Right ventricle myocardium superior (tissue), 1 donor: ENCODE measurements at regions not wholly inside any gene's neighbourhood (a gene's known extent, or its start where the extent isn't known, plus 50 kb on each side); places are given as distances from the start of the nearest gene placed in this dataset.
"Not testable (repeated sequence)": the region's sequence is repeated elsewhere in the genome, so short reads cannot be mapped to it uniquely, and the experiment has no call there.

ENCODE experiments used
- ATAC-seq: fragments of 200-7000 bp; cut with Tn5 transposase; one replicate; pipeline ENCODE4 v1.9.1; 2020; ENCODE audit warnings: mild to moderate bottlenecking; ENCODE audit not compliant: poor library complexity
- DNase-seq: peaks from one replicate; pipeline ENCODE4 v3.0.0-alpha.2; 2020
- intact Hi-C: fragments of 100-400 bp; cut with DNase I; formaldehyde crosslinking; loops from one replicate; pipeline ENCODE4 v1.11.2; 2022
- donor health status: DM: no; HTN: yes; CAD: no; lungs with severe emphysema.

- peak; percentile 87 for ATAC-seq
- DNase-seq, result no peak
- intact Hi-C loops, result no loop called here
These were observed 58.6 kb upstream of the SLC38A4 start for GRCh38 chr12:46884362-46884761.

DNA sequence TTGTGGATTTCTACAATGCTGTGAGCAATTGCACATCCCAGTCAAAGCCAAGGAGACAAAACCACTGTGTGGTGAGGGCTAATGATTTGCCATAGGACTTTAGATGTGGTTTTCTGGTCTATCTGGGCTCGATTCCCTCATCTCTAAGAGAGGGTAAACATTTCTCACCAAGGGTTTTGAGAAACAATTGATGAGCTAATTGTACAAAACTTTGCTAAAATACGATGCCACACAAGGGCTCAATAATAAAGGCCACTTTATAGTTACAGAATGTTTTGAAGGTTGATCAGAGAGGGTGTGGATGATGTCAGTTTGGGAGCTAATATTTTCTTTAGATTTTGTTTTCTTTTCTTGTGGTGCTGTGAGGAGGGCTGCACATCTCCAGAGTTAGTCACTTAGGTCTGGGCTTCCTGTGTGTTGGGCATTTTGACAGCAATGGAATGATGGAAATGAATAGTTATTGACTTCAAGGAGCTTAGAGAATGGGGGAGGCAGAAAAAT is 60.8 kb upstream of the SLC38A4 start:
- no peak for ATAC-seq
- intact Hi-C loops, result no loop called here
- no peak for DNase-seq

- ATAC-seq (no peak), DNase-seq (no peak)
- intact Hi-C loops, result no loop called here
These were observed 62.1 kb upstream of the SLC38A4 start for GRCh38 chr12:46887870-46888269.

- intact Hi-C loops, result no loop called here
These were observed 62.8 kb upstream of the SLC38A4 start for GRCh38 chr12:46888568-46888967.

GRCh38 chr12:46891306-46891705 is 65.5 kb upstream of the SLC38A4 start:
- peak; percentile 91 for ATAC-seq
- intact Hi-C loops, result no loop called here
- no peak for DNase-seq

More at GRCh38 chr12:46888568-46888967, 62.8 kb upstream of the SLC38A4 start:
- ATAC-seq (no peak), DNase-seq (no peak)

GRCh38 chr12:46892034-46892705 is 66.4 kb upstream of the SLC38A4 start:
- peak; percentile 49 for ATAC-seq
- DNase-seq, result no peak
- intact Hi-C loops, result no loop called here

DNA sequence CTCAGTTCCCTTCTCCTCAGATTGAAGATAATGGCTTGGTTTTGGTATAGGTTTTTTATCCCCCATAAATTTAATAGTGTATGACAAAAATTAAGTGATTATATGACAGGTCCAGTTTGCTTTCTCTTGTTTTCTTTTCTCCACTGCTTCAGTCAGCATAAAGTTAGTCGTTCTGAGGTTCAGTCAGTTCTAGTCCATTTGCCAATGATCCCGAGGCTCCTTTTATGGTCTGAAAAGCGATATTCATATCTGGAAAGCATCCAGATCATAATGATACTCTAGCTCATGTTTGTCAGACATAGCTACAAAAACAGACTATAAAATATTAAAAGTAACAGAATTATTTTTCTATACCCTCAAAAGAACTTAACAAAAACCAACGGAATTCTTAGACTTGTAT is 67.1 kb upstream of the SLC38A4 start:
- no peak for DNase-seq
- intact Hi-C loops, result no loop called here
- no peak for ATAC-seq

DNA sequence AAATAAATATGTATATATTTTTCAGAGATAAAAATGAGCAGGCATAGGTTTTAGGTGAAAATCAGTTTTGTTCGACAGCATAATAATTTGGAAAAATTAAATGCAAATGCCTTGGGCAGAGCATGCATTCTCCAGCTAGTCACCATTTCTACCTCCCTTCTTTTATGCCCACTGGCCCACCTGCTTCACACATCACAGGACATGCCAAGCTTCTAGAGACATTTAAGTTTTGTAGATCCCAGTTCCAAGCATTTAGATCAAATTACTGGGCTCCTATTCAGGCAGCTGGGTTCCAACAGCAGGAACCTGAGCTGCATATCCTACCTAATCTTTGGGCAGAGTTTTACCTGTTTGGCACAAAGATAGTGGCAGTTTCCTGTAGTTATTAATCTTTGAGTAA is 67.6 kb upstream of the SLC38A4 start:
- no peak for ATAC-seq
- intact Hi-C loops, result no loop called here
- DNase-seq, result no peak

DNA sequence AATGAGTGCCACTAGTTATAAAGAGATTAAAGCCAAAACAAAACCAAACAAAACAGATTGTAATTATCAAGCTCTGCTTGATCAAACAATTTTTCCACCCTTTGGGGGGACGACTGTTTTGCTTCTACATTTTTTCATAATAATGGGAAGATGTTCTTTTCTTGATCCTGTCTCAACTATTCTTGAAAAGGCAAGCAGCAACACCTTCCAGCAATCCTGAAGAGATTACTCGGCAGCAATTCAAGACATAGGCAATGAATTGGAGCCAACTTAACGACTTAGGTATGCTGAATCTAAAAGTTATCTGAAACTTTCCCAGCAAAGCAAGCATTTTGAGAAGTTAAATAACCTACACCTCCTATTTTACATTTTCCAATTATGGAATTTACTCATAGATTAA is 69.9 kb upstream of the SLC38A4 start:
- ATAC-seq (no peak), DNase-seq (no peak)
- intact Hi-C loops, result no loop called here

- DNase-seq (no peak), ATAC-seq (no peak)
- intact Hi-C loops, result no loop called here
These were observed 70.9 kb upstream of the SLC38A4 start for GRCh38 chr12:46896680-46897079.

DNA sequence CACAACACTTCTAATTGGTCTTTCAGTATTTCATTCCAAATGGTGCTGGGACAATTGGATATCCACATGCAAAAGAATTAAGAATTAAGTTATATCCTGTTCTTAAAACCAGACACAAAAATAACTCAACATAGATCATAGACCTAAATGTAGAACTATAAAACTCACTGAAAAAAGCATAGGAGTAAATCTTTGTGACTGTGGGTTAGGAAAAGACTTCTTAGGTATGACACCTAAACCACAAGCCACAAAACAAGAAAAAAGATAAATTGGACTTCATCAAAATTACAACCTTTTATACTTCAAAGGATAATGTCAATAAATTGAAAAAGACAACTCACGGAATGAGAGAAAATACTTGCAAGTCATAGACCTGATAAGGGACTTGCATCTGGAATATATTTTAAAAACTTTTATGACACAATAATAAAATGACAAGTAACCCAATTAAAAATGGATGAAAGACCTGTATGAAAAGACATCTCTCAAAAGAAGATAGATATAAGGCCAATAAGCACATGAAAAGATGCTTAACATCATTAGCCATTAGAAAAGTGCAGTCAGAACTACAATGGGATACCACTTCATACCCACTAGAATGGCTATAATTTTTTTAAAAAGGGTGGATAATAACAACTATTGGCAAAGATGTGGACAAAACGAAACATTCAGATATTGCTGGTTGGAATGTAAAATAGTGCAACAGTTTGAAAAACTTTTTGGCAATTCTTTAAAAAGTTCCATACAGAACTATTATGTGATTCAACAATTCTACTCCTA is 72.5 kb upstream of the SLC38A4 start:
- DNase-seq, result no peak
- intact Hi-C loops, result no loop called here
- ATAC-seq, result no peak

DNA sequence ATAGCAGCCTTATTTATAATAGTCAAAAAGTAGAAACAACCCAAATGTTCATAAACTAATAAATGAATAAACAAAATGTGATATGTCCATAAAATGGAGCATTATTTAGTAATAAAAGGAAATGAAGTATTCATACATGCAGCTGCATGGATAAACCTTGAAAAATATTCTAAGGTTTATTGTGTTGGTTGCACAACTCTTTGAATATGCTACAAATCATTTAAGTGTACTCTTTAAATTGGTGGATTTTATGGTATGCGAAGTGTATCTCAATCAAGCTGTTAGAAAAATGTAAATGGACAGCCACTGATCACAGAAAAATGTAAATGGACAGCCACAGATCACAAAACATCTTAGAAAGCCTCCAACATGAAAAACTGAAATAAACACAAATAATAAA is 73.2 kb upstream of the SLC38A4 start:
- ATAC-seq (no peak), DNase-seq (no peak)
- intact Hi-C loops, result no loop called here

DNA sequence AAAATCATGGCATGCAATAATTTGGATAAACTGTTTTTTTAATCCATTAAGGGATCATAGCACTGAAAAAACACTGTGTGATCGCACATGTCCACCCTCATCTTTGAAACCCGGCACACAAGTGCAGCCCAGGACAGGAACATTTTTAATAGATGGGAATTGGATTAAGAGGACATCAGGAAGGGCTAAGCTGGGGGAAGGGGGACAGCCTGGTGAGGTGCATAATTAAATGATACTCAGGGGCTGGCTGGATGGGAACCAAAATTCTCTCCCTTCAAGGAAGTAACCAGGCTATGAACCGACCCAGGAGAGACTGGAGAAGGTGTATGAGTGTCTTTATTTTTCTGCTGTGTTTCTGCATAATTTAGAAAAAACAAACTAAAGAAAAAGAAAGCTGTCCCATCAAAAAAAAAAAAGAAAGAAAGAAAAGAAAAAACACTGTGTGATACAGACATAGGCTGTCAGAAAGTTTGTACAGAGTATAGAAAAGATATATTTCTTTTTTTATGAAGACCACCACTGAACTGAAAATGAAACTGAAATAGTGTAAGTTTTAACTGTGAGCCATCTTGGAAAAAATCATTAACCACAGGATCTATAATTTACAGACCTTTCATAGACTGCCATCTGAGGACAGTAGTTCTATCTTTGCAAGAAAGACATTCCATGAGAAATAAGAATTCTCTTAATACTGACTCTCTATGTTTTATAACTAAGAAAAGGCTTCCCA is 75.1 kb upstream of the SLC38A4 start:
- ATAC-seq (no peak), DNase-seq (no peak)
- intact Hi-C loops, result no loop called here

- DNase-seq, result no peak
- intact Hi-C loops, result no loop called here
- no peak for ATAC-seq
These were observed 75.8 kb upstream of the SLC38A4 start for GRCh38 chr12:46901464-46902205.

GRCh38 chr12:46903058-46903457 is 77.3 kb upstream of the SLC38A4 start:
- ATAC-seq (no peak), DNase-seq (no peak)
- intact Hi-C loops, result no loop called here

DNA sequence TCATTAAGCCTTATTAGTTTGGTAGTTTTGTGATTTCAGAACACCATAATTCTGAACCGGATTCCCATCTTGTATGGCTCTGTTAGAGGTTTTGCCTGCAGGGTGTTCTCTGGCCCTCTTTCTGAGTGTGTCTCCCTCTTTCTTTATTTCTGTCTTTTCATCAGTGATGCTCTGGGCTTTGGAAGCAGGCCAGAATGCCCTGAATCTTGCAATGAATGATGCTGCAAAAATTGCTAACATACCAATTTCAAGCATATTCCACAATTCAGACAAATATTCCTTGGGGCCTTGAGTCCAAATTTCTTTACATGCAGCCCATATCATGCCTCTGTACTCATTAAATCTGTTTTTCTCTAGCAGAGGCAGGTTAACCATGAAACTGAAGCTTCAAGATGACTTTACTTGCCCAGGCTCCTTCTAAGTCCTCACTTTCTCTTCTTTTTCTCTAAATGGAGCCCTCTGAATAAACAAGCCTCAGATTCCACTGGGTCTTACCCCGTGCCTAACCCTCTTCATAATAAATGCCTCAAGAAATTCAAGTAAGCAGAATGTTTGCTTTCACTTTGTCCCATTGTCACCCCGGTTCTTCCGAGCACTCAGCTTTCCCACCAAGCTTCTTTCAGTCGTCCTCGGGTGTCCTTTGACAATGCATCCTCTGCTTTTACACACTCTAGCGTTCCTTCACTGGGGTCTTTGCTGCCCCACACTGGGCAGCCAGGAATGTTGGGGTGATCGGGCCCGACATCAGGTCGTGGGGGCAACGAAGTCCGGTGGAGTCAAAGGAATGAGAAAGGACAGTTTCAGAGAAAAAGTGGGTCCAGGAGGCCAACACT is 78.8 kb upstream of the SLC38A4 start:
- intact Hi-C loops, result no loop called here
- DNase-seq (no peak), ATAC-seq (no peak)

- intact Hi-C loops, ATAC-seq, DNase-seq: not testable (repeated sequence)
These were observed 79.4 kb upstream of the SLC38A4 start for GRCh38 chr12:46905239-46905627.

- no peak for ATAC-seq
- DNase-seq, result no peak
- intact Hi-C loops, result no loop called here
These were observed 82.0 kb upstream of the SLC38A4 start for GRCh38 chr12:46907791-46908190.
